ENCODE measurements at regions not wholly inside any gene's neighbourhood (a gene's known extent, or its start where the extent isn't known, plus 50 kb on each side); places are given as distances from the start of the nearest gene placed in this dataset.

- no peak for TF ChIP-seq CTCF (IDR thresholded peaks at IDR 0.05; ENCODE audit: insufficient read depth, low read length)
- TF ChIP-seq REST (IDR thresholded peaks at IDR 0.05; ENCODE audit: insufficient replicate concordance, low read depth) = no peak
- no peak for TF ChIP-seq POLR2AphosphoS5 (IDR thresholded peaks at IDR 0.05; ENCODE audit: low read depth)
These were observed 181.2 kb upstream of the FSHR start for GRCh38 chr2:49335546-49335945.
